Activated T-cell treated with anti-CD3 and anti-CD28 coated beads, Interleukin-2, amount 50 U/mL, for 4 hours (primary cell): ENCODE measurements at regions not wholly inside any gene's neighbourhood (a gene's known extent, or its start where the extent isn't known, plus 50 kb on each side); places are given as distances from the start of the nearest gene placed in this dataset.

Experiments used
- ATAC-seq, 2 donors: fragments of 200-7000 bp; cut with Tn5 transposase; one replicate each; pipeline ENCODE4 v1.10.0; 2021
- DNase-seq: peaks from one replicate; pipeline ENCODE4 v3.0.0-alpha.2; 2020
- H3K27me3 Mint-ChIP-seq: one replicate; pipeline ENCODE4 v1.8.0; 2021; ENCODE audit warnings: low read depth, mixed read lengths
- H3K36me3 Mint-ChIP-seq: one replicate; pipeline ENCODE4 v1.8.0; 2022; ENCODE audit warnings: mixed read lengths; ENCODE audit not compliant: insufficient read depth
- H3K4me1 Mint-ChIP-seq: one replicate; pipeline ENCODE4 v1.8.0; 2021; ENCODE audit warnings: low read depth, mixed read lengths
- H3K4me3 Mint-ChIP-seq: one replicate; pipeline ENCODE4 v1.8.0; 2021; ENCODE audit warnings: mild to moderate bottlenecking, moderate library complexity, mixed read lengths
- H3K9me3 Mint-ChIP-seq: one replicate; pipeline ENCODE4 v1.8.0; 2021; ENCODE audit warnings: mixed read lengths

- Mint-ChIP-seq H3K4me3 (no peak overlapping the region), H3K4me1 (peaks cover 8% of the 10 kb centered on the region), H3K36me3 (no peaks in the 10 kb centered on the region), H3K27me3 (no peaks in the 10 kb centered on the region), H3K9me3 (peaks cover 21% of the 10 kb centered on the region)
- DNase-seq (no peak), ATAC-seq (peak in 1 of 2 donors; percentile 46)
Observed at GRCh38 chr1:229079016-229079595, 191.8 kb upstream of the RAB4A start.

- DNase-seq = no peak
- no peak for ATAC-seq
- Mint-ChIP-seq H3K4me1 (peaks cover 8% of the 10 kb centered on the region), H3K9me3 (peaks cover 21% of the 10 kb centered on the region), H3K36me3 (no peaks in the 10 kb centered on the region), H3K4me3 (no peak overlapping the region), H3K27me3 (no peaks in the 10 kb centered on the region)
Observed at GRCh38 chr1:229080361-229080760, 190.6 kb upstream of the RAB4A start.

- Mint-ChIP-seq H3K9me3 (peaks cover 21% of the 10 kb centered on the region), H3K36me3 (no peaks in the 10 kb centered on the region), H3K4me1 (no peaks in the 10 kb centered on the region), H3K4me3 (no peak overlapping the region), H3K27me3 (peaks cover 5% of the 10 kb centered on the region)
- DNase-seq (no peak), ATAC-seq (no peak)
Observed at GRCh38 chr1:229085291-229085690, 185.6 kb upstream of the RAB4A start.

GRCh38 chr1:229086091-229086490 lies 184.8 kb upstream of the RAB4A start:
- no peak overlapping the region for H3K4me3 Mint-ChIP-seq
- no peaks in the 10 kb centered on the region for H3K36me3 Mint-ChIP-seq
- H3K4me1 Mint-ChIP-seq = no peaks in the 10 kb centered on the region
- ATAC-seq (no peak), DNase-seq (no peak)
- peaks cover 5% of the 10 kb centered on the region for H3K27me3 Mint-ChIP-seq
- peaks cover 21% of the 10 kb centered on the region for H3K9me3 Mint-ChIP-seq

GRCh38 chr1:229086686-229087085 lies 184.2 kb upstream of the RAB4A start:
- no peak overlapping the region for H3K4me3 Mint-ChIP-seq
- no peaks in the 10 kb centered on the region for H3K4me1 Mint-ChIP-seq
- no peak for DNase-seq

GRCh38 chr1:229087339-229087738 lies 183.6 kb upstream of the RAB4A start:
- Mint-ChIP-seq H3K4me1 (no peaks in the 10 kb centered on the region), H3K27me3 (peaks cover 5% of the 10 kb centered on the region), H3K4me3 (no peak overlapping the region), H3K36me3 (no peaks in the 10 kb centered on the region), H3K9me3 (peaks cover 16% of the 10 kb centered on the region)
- ATAC-seq = no peak
- no peak for DNase-seq

More at GRCh38 chr1:229086686-229087085, 184.2 kb upstream of the RAB4A start:
- H3K9me3 Mint-ChIP-seq = peaks cover 17% of the 10 kb centered on the region
- peaks cover 5% of the 10 kb centered on the region for H3K27me3 Mint-ChIP-seq
- no peak for ATAC-seq
- no peaks in the 10 kb centered on the region for H3K36me3 Mint-ChIP-seq

- DNase-seq = no peak
- Mint-ChIP-seq H3K9me3 (peaks cover 11% of the 10 kb centered on the region), H3K27me3 (peaks cover 5% of the 10 kb centered on the region), H3K4me1 (peaks cover 4% of the 10 kb centered on the region), H3K36me3 (no peaks in the 10 kb centered on the region), H3K4me3 (no peak overlapping the region)
- ATAC-seq = no peak
Observed at GRCh38 chr1:229087906-229088305, 183.0 kb upstream of the RAB4A start.

- ATAC-seq = no peak
- H3K4me3 Mint-ChIP-seq = no peak overlapping the region
- peaks cover 6% of the 10 kb centered on the region for H3K4me1 Mint-ChIP-seq
- DNase-seq = no peak
- no peaks in the 10 kb centered on the region for H3K36me3 Mint-ChIP-seq
- H3K27me3 Mint-ChIP-seq = peaks cover 5% of the 10 kb centered on the region
- H3K9me3 Mint-ChIP-seq = peaks cover 3% of the 10 kb centered on the region
Observed at GRCh38 chr1:229088711-229089110, 182.2 kb upstream of the RAB4A start.

- Mint-ChIP-seq H3K27me3 (peaks cover 5% of the 10 kb centered on the region), H3K9me3 (no peaks in the 10 kb centered on the region), H3K4me1 (peaks cover 6% of the 10 kb centered on the region), H3K4me3 (no peak overlapping the region), H3K36me3 (no peaks in the 10 kb centered on the region)
- DNase-seq (no peak), ATAC-seq (no peak)
Observed at GRCh38 chr1:229089586-229090208, 181.2 kb upstream of the RAB4A start.

GRCh38 chr1:229091721-229092136 lies 179.2 kb upstream of the RAB4A start:
- no peak for DNase-seq
- Mint-ChIP-seq H3K27me3 (peaks cover 1% of the 10 kb centered on the region), H3K4me3 (no peak overlapping the region), H3K4me1 (peaks cover 6% of the 10 kb centered on the region), H3K9me3 (no peaks in the 10 kb centered on the region), H3K36me3 (no peaks in the 10 kb centered on the region)
- ATAC-seq = no peak

- no peak overlapping the region for H3K4me3 Mint-ChIP-seq
- H3K36me3 Mint-ChIP-seq = no peaks in the 10 kb centered on the region
- ATAC-seq = no peak
- no peaks in the 10 kb centered on the region for H3K9me3 Mint-ChIP-seq
- DNase-seq = no peak
- peaks cover 6% of the 10 kb centered on the region for H3K4me1 Mint-ChIP-seq
- no peaks in the 10 kb centered on the region for H3K27me3 Mint-ChIP-seq
Observed at GRCh38 chr1:229092377-229093237, 178.3 kb upstream of the RAB4A start.

- H3K4me1 Mint-ChIP-seq = peaks cover 6% of the 10 kb centered on the region
- no peak overlapping the region for H3K4me3 Mint-ChIP-seq
- H3K36me3 Mint-ChIP-seq = no peaks in the 10 kb centered on the region
- H3K27me3 Mint-ChIP-seq = no peaks in the 10 kb centered on the region
- no peaks in the 10 kb centered on the region for H3K9me3 Mint-ChIP-seq
- ATAC-seq = no peak
- no peak for DNase-seq
Observed at GRCh38 chr1:229093238-229093540, 177.7 kb upstream of the RAB4A start.

- Mint-ChIP-seq H3K36me3 (no peaks in the 10 kb centered on the region), H3K9me3 (no peaks in the 10 kb centered on the region), H3K4me3 (no peak overlapping the region), H3K4me1 (peaks cover 6% of the 10 kb centered on the region), H3K27me3 (no peaks in the 10 kb centered on the region)
- ATAC-seq (no peak), DNase-seq (no peak)
Observed at GRCh38 chr1:229093609-229094336, 177.1 kb upstream of the RAB4A start.

GRCh38 chr1:229094476-229095311 lies 176.2 kb upstream of the RAB4A start:
- H3K27me3 Mint-ChIP-seq = no peaks in the 10 kb centered on the region
- DNase-seq (no peak), ATAC-seq (no peak)
- no peak overlapping the region for H3K4me3 Mint-ChIP-seq
- no peaks in the 10 kb centered on the region for H3K36me3 Mint-ChIP-seq
- no peaks in the 10 kb centered on the region for H3K9me3 Mint-ChIP-seq
- peaks cover 6% of the 10 kb centered on the region for H3K4me1 Mint-ChIP-seq
